ENCODE measurements at regions not wholly inside any gene's neighbourhood (a gene's known extent, or its start where the extent isn't known, plus 50 kb on each side); places are given as distances from the start of the nearest gene placed in this dataset.

DNA sequence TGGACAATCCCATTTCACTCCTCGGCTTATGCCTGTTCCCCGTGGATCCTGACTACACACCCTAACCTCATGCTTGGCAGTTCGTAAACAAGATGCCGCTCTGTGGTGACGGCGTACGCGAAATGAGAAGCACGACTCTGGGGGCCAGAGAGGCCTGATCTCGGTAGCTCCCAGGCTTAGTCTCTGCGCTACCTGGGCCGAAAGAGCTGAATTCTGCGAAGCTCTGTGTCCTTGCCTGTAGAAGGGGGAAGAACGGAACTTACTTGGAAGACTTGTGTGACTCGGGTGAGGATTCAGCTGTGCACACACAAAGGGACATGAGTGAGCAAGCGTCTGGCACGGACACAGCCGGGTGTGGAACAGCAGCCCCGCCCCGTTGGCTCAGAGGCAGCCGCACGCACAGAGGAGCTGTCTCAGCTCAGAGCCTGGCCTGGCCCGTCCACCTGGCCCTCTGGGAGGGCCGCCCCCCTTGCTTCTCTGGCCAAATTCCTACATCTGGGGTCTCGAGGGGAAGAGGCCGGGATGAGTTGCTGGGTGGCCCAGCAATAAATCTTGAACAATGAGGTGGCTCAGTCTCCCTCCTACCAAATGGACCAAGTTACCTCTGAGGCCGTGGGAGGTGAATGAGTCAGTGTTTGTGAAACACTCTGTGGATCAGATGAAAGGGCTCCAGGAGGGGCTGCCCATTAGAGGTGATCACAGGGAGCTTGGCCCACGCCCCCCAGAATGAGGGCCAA, 83.8 kb downstream of the PDGFA start:
- Histone ChIP-seq H3K4me1 (peaks cover 4% of the 10 kb centered on the region), H3K36me3 (no peaks in the 10 kb centered on the region), H3K27me3 (ENCODE audit: low read depth) (peaks cover 47% of the 10 kb centered on the region), H3K4me3 (peak overlapping the region; percentile 48), H3K27ac (replicated peaks) (no peak overlapping the region), H3K9me3 (replicated peaks) (no peaks in the 10 kb centered on the region)
- intact Hi-C loops (cut with micrococcal nuclease) = no loop called here
- DNase-seq = peak; percentile 54
- TF ChIP-seq, protein P1, sequence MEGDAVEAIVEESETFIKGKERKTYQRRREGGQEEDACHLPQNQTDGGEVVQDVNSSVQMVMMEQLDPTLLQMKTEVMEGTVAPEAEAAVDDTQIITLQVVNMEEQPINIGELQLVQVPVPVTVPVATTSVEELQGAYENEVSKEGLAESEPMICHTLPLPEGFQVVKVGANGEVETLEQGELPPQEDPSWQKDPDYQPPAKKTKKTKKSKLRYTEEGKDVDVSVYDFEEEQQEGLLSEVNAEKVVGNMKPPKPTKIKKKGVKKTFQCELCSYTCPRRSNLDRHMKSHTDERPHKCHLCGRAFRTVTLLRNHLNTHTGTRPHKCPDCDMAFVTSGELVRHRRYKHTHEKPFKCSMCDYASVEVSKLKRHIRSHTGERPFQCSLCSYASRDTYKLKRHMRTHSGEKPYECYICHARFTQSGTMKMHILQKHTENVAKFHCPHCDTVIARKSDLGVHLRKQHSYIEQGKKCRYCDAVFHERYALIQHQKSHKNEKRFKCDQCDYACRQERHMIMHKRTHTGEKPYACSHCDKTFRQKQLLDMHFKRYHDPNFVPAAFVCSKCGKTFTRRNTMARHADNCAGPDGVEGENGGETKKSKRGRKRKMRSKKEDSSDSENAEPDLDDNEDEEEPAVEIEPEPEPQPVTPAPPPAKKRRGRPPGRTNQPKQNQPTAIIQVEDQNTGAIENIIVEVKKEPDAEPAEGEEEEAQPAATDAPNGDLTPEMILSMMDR (IDR thresholded peaks at IDR 0.05; ENCODE audit: borderline replicate concordance) = no peak

DNA sequence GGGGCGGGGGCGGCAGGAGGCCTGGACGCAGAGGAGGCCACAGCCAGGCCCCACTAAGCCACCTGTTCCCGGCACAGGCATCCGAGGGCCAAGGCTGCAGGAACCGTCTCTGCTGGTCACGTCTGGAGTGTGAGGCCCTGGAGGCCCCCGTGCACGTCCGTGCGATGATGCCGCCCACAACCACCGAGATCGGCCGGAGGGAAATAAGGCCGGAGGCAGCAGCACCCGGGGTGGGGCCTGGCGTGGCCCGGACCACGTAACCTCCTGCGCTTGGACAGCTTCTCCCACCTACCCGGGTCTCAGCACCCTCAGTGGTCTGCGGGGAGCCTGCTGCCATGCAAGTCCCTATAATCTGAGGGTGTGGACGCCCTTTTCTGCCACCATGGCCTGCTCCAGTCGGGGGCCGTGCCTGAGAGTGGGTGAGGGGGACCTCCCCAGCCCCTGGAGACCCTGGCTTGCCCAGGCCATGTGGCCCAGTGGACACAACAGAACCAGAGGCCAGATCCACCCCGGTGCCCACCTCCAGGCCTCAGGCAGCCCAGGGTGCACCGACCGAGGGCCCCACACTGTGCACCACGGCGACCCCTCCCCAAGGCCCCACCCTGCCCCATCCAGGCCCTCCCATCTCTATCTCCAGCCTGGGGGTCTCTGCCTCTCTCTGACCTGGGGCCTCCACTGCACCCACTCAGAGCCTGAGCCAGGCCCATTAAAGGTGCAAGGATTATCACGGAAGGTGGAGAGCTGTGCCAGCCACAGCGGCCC, 83.1 kb downstream of the PDGFA start:
- Histone ChIP-seq H3K27ac (replicated peaks) (no peak overlapping the region), H3K36me3 (no peaks in the 10 kb centered on the region), H3K4me3 (no peak overlapping the region), H3K4me1 (peaks cover 4% of the 10 kb centered on the region), H3K27me3 (ENCODE audit: low read depth) (peaks cover 47% of the 10 kb centered on the region), H3K9me3 (replicated peaks) (no peaks in the 10 kb centered on the region)
- TF ChIP-seq, protein P1 (IDR thresholded peaks at IDR 0.05; ENCODE audit: borderline replicate concordance) = no peak
- intact Hi-C loops (cut with micrococcal nuclease) = no loop called here
- DNase-seq = no peak

DNA sequence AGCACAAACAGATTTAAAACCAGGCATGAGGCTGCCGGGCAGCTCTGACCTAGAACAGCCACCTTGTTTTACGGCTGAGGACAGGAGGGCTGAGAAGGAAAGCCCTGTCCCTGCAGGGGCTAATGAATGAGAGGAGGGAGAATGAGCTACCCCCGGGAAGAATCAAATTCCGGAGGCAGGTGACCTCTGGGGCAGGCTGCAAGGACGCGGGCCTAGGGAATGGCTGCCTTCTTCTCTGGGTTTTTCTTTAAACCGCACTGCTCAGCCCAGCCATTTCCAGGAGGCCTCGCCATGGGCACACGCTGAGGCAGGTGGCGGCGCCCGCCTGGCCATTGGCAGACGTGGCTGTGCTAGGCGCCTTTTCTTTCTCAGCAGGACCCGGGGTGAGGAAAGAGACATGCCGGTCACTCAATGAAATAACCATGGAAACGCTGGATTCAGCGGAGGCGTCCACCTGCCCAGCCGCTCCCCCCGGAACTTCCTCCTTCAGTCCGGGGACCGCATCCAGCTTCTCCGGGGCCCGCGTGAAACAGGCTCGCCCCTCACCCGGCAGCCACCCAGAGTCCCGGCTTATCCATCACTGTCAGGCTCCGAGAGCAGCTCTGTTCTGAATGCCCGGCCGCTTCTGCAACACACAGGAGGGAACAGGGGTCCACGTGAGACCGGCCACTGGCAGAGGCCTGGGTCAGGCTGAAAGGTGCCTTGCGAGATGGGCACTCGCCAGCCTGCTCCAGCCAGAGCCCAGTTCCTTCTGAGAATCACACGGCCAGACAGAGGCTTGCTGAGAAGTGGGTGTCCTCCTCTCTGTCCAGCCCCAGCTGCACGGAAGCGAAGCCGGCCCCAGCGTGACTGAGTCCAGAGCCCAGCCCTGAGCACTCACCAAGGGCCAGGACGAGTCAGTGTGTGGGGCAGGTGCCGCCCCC, 82.1 kb downstream of the PDGFA start:
- no peaks in the 10 kb centered on the region for H3K36me3 ChIP-seq
- TF ChIP-seq, protein P1 (IDR thresholded peaks at IDR 0.05; ENCODE audit: borderline replicate concordance) = no peak
- peaks cover 4% of the 10 kb centered on the region for H3K4me1 ChIP-seq
- peaks cover 47% of the 10 kb centered on the region for H3K27me3 ChIP-seq (ENCODE audit: low read depth)
- no peak for DNase-seq
- H3K27ac ChIP-seq (replicated peaks) = no peak overlapping the region
- intact Hi-C loops (cut with micrococcal nuclease) = no loop called here
- H3K4me3 ChIP-seq = no peak overlapping the region
- no peaks in the 10 kb centered on the region for H3K9me3 ChIP-seq (replicated peaks)

DNA sequence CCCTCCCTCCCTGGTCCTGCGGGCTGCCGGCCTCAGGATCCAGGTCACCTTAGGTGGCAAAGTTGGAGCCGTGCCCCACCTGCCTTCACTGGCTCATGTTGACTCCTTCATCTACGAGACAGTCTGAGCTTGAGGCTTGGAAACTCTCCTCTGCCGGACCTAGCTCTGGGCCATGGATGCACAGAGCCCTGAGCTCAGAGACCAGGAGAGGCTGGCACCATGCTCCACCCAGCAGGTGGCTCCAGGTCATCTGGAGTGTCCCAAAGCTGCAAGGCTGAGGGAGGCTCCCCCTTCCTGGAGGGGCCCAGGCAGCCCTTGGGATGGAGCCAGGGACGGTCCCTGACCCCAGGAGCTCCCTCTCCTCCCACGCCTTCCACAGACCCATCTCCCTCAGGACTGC, 81.3 kb downstream of the PDGFA start:
- Histone ChIP-seq H3K4me3 (no peak overlapping the region), H3K36me3 (no peaks in the 10 kb centered on the region), H3K27ac (replicated peaks) (no peak overlapping the region), H3K9me3 (replicated peaks) (no peaks in the 10 kb centered on the region), H3K4me1 (peaks cover 4% of the 10 kb centered on the region), H3K27me3 (ENCODE audit: low read depth) (peaks cover 40% of the 10 kb centered on the region)
- TF ChIP-seq, protein P1 (IDR thresholded peaks at IDR 0.05; ENCODE audit: borderline replicate concordance) = no peak
- intact Hi-C loops (cut with micrococcal nuclease) = no loop called here
- no peak for DNase-seq

- Histone ChIP-seq H3K4me3 (no peak overlapping the region), H3K36me3 (no peaks in the 10 kb centered on the region), H3K9me3 (replicated peaks) (no peaks in the 10 kb centered on the region), H3K27ac (replicated peaks) (no peak overlapping the region), H3K27me3 (ENCODE audit: low read depth) (peaks cover 35% of the 10 kb centered on the region), H3K4me1 (peaks cover 4% of the 10 kb centered on the region)
- no peak for DNase-seq
- TF ChIP-seq, protein P1 (IDR thresholded peaks at IDR 0.05; ENCODE audit: borderline replicate concordance) = no peak
- intact Hi-C loops (cut with micrococcal nuclease) = no loop called here
Observed at GRCh38 chr7:438916-439315, 80.7 kb downstream of the PDGFA start.
